Right atrium auricular region (tissue), 2 donors: ENCODE measurements at regions not wholly inside any gene's neighbourhood (a gene's known extent, or its start where the extent isn't known, plus 50 kb on each side); places are given as distances from the start of the nearest gene placed in this dataset.

Source experiments
- DNase-seq: peaks from one replicate; pipeline ENCODE4 v3.0.0-alpha.2; 2019; ENCODE audit warnings: low spot score
- H3K27ac ChIP-seq, 2 donors: fragments of 200-600 bp; sonication (generic); 1 replicate in 1 of 2; 2 replicates in 1 of 2; pipeline ENCODE4 v1.5.1; 2016 to 2019
- H3K27me3 ChIP-seq, 2 donors: fragments of 200-600 bp; sonication (generic); one replicate each; pipeline versions ENCODE4 v1.5.1 to v1.6.0; 2017 to 2019
- H3K36me3 ChIP-seq: fragments of 200-600 bp; sonication (generic); one replicate; pipeline ENCODE4 v1.5.1; 2016
- H3K4me1 ChIP-seq, 2 donors: fragments of 200-600 bp; sonication (generic); one replicate each; pipeline versions ENCODE4 v1.5.1 to v1.6.0; 2017 to 2019
- H3K4me3 ChIP-seq, 2 donors: fragments of 200-600 bp; sonication (generic); 1 replicate in 1 of 2; 2 replicates in 1 of 2; pipeline ENCODE4 v1.5.1; 2017 to 2019; ENCODE audit warnings: mild to moderate bottlenecking in 1 of 2, moderate library complexity in 1 of 2
- H3K9me3 ChIP-seq, 2 donors: fragments of 200-600 bp; sonication (generic); one replicate each; pipeline ENCODE4 v1.5.1; 2019
- TF ChIP-seq, protein P1 (sequence below), 2 donors: fragments of 200-600 bp; sonication (generic); IDR thresholded peaks; one replicate each; pipeline ENCODE4 v1.5.1; 2019; ENCODE audit warnings: antibody characterized with exemption in 2 of 2

DNA sequence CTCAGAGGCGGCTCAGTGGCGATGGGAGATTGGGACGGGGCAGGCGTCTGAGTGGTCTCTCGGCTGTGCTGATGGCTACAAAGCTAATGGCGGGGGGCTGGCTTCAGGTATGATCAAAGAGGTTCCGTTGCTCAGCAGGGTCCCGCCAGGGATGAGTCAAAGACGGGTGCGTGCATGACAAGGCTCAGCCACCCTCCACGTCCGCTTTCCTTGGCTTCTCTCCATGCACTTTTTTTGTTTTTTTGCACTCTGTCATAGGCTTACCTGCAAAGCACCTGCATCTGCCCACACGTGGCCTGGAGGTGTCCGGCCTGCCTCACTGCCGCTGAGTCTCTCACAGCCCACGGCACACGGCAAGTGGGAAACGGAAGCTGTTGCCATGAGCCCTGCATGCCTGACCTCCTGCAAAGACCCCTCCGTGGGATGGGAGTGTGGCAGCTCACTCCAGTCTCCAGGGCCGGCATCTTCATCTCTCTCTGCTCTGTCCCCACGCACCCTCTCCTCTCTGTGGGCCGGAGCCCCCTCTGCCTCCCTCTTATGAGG lies 85.5 kb upstream of the ZNF469 start:
- no peaks in the 10 kb centered on the region for H3K36me3 ChIP-seq
- TF ChIP-seq, protein P1, sequence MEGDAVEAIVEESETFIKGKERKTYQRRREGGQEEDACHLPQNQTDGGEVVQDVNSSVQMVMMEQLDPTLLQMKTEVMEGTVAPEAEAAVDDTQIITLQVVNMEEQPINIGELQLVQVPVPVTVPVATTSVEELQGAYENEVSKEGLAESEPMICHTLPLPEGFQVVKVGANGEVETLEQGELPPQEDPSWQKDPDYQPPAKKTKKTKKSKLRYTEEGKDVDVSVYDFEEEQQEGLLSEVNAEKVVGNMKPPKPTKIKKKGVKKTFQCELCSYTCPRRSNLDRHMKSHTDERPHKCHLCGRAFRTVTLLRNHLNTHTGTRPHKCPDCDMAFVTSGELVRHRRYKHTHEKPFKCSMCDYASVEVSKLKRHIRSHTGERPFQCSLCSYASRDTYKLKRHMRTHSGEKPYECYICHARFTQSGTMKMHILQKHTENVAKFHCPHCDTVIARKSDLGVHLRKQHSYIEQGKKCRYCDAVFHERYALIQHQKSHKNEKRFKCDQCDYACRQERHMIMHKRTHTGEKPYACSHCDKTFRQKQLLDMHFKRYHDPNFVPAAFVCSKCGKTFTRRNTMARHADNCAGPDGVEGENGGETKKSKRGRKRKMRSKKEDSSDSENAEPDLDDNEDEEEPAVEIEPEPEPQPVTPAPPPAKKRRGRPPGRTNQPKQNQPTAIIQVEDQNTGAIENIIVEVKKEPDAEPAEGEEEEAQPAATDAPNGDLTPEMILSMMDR (IDR thresholded peaks at IDR 0.05): no peak
- H3K9me3 ChIP-seq: no peaks in the 10 kb centered on the region
- no peak for DNase-seq
- no peaks in the 10 kb centered on the region for H3K27me3 ChIP-seq
- H3K27ac ChIP-seq: no peak overlapping the region
- H3K4me3 ChIP-seq: no peak overlapping the region
- no peaks in the 10 kb centered on the region for H3K4me1 ChIP-seq

DNA sequence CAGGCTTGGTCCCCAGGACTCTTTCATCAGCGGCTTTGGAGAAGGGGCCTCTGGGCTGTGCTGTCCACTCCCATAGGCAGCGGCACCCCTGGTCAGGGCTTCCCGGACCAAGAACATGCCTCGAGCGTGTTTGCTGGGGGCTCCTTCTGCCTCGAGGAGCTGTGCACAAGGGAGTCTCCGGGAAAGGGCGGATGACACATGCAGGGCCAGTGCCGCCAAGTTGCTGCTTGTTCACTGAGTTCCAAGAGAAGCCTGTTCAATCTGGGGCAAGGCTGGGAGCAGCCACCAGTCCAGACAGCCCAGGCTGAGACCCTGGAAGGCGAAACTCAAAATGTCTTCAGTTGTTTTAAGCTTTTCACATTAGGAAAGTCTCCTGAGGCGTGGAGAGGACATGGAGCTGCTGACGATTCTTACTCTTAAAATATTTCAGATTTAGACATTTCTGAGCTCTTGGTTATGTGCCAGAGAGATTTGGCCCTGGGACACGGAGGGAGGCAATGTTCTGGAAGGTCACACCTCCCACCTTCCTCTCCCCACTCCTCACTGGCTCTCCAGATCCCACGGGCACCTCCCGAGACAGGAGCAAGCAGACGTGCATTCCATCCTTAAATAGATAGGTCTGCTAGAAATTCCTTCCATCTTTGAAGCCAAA lies 84.5 kb upstream of the ZNF469 start:
- Histone ChIP-seq H3K27ac (no peak overlapping the region), H3K4me3 (no peak overlapping the region), H3K4me1 (no peaks in the 10 kb centered on the region), H3K36me3 (no peaks in the 10 kb centered on the region), H3K9me3 (peaks cover 0 to 9% of the 10 kb centered on the region in 2 donors), H3K27me3 (no peaks in the 10 kb centered on the region)
- TF ChIP-seq, protein P1 (IDR thresholded peaks at IDR 0.05): no peak
- DNase-seq: peak; percentile 80

DNA sequence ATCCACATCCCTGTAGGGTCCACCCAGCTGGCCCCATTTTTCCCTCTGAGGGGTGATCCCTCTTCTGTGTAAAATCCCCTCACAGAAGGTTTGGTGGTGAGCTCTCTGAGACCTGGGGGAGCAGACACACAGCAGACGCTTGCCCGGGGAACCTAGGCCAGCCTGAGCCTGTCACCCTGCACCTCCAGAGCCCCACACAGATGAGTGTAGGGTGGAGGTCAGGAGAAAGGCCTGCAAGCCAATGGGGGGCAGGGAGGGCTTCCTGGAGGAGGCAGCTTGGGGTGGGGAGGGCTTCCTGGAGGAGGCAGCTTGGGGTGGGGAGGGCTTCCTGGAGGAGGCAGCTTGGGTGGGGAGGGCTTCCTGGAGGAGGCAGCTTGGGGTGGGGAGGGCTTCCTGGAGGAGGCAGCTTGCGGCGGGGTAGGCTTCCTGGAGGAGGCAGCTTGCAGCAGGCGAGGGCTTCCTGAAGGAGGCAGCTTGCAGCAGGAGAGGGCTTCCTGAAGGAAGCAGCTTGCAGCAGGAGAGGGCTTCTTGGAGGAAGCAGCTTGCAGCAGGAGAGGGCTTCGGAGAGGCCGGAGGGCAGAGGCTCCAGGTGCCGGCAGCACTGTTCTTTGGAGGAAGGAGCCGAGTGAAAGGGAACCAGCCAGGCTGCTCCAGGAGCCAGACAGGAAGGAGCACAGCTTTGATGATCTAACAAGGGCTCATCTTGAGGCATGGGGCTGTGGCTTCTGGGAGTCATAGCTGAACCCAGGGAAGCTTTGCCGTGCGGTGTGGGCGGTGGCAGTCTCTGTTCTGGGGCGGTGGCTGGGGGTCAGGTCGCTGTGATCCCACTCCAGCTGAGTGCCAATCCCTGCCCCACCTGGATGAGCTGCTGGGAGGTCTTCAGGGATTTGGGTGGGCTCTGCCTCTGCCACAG lies 83.7 kb upstream of the ZNF469 start:
- Histone ChIP-seq H3K4me3 (no peak overlapping the region), H3K9me3 (peaks cover 0 to 10% of the 10 kb centered on the region in 2 donors), H3K36me3 (no peaks in the 10 kb centered on the region), H3K27me3 (no peaks in the 10 kb centered on the region), H3K4me1 (peaks cover 0 to 5% of the 10 kb centered on the region in 2 donors), H3K27ac (no peak overlapping the region)
- no peak for DNase-seq
- TF ChIP-seq, protein P1 (IDR thresholded peaks at IDR 0.05): no peak

DNA sequence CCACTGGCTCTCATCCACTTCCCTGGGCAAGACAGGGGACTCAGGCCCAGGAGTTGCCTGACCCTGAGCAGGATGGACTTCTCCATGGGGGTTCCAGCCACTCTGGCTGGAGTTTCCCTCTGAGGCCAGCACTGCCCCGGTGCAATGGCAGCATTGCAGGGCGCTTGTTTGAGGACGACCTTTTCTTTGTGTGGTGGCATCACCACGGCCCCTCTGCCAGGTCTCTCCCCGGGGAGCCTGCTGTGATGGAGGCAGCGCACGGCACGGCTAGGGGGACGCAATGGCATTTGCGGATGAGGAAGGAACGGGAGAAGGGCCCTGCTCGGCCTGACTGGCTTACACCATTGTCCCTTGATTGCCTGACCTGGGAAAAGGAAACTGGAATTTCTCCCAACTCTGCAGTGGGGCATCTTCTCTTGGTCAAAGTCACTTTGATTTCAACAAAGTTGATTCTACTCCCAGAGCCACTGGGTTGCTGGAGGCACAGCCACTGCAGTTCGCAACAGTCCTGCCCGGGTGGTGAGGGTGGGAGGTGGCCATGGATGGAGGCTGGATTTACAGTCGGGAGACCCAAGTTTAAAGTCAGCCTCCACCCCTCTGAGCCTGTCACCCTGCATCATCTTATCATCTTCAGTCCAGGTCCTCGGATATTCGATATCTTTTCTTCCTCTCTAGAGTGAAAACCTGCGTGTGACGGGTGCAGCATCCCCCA lies 82.9 kb upstream of the ZNF469 start:
- no peak overlapping the region for H3K27ac ChIP-seq
- DNase-seq: no peak
- peaks cover 0 to 13% of the 10 kb centered on the region in 2 donors for H3K4me1 ChIP-seq
- H3K27me3 ChIP-seq: no peaks in the 10 kb centered on the region
- H3K36me3 ChIP-seq: no peaks in the 10 kb centered on the region
- TF ChIP-seq, protein P1 (IDR thresholded peaks at IDR 0.05): no peak
- H3K4me3 ChIP-seq: no peak overlapping the region
- H3K9me3 ChIP-seq: peaks cover 0 to 10% of the 10 kb centered on the region in 2 donors

DNA sequence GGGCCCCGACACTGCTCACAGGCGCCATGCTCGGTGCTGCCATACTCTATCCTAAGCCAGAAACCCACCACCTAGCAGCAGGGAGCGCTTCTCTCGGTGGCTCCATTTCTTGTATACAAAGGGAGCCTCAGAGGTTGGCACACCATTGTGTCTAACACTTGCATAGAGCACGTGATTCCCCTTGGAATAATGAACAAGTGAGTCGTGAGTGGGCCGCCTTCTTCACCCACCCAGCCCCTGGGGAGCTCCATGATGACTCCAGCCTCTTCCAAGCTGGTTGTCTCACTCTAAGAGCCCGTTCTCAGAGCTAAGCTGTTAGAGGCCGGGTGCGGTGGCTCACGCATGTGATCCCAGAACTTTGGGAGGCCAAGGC lies 82.3 kb upstream of the ZNF469 start:
- no peak overlapping the region for H3K27ac ChIP-seq
- peaks cover 0 to 10% of the 10 kb centered on the region in 2 donors for H3K9me3 ChIP-seq
- TF ChIP-seq, protein P1 (IDR thresholded peaks at IDR 0.05): no peak
- H3K4me3 ChIP-seq: no peak overlapping the region
- H3K27me3 ChIP-seq: no peaks in the 10 kb centered on the region
- DNase-seq: no peak
- peaks cover 0 to 15% of the 10 kb centered on the region in 2 donors for H3K4me1 ChIP-seq
- H3K36me3 ChIP-seq: no peaks in the 10 kb centered on the region
